ENCODE measurements at regions not wholly inside any gene's neighbourhood (a gene's known extent, or its start where the extent isn't known, plus 50 kb on each side); places are given as distances from the start of the nearest gene placed in this dataset.
A peak's percentile ranks its signal among the peaks of the same experiment; 100 is the strongest.

DNA sequence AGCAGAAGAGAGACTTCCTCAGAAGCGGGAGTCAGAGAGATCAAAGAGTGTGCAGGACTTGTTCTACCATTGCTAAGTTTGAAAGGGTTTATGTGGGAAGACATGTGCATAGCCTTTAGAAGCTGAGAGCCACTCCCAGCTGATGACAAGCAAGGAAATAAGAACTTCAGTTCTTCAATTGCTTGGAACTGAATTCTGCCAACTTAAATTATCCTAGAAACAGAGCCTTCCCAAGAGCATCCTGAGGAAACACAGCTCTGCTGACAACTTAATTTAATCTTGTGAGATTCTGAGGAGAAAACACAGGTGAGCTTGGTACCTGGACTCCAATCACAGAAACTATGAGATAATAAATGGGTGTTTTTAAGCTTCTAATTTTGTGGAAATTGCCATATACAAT lies 150.6 kb upstream of the OGFRL1 start:
- Histone ChIP-seq H3K9me3 (ENCODE audit: control insufficient read depth, low read length) (no peaks in the 10 kb centered on the region), H3K9ac (ENCODE audit: low read length) (no peak overlapping the region), H2BK15ac (ENCODE audit: low read depth, poor library complexity, severe bottlenecking) (no peak overlapping the region), H3K4ac (ENCODE audit: low read depth in 1 of 2, low read length in 2 of 2) (no peak overlapping the region), H3K4me1 (ENCODE audit: control insufficient read depth, insufficient read depth, low read depth, low read length) (peaks cover 9% of the 10 kb centered on the region), H3K36me3 (ENCODE audit: control insufficient read depth in 1 of 2, insufficient read depth in 2 of 2, low read depth in 1 of 2, low read length in 2 of 2) (no peaks in the 10 kb centered on the region), H3K27me3 (ENCODE audit: control insufficient read depth in 1 of 2, insufficient read depth in 1 of 2, low read length in 2 of 2) (no peaks in the 10 kb centered on the region), H3K27ac (ENCODE audit: low read length, poor library complexity, severe bottlenecking) (no peak overlapping the region), H2BK120ac (ENCODE audit: low read depth, low read length) (no peak overlapping the region), H3K23ac (ENCODE audit: low read length in 2 of 2) (no peak overlapping the region), H2BK5ac (ENCODE audit: low read depth, low read length, poor library complexity, severe bottlenecking) (no peak overlapping the region), H3K14ac (ENCODE audit: low read length in 2 of 2) (no peak overlapping the region), H2AK5ac (ENCODE audit: low read length, severe bottlenecking) (no peak overlapping the region), H4K91ac (ENCODE audit: low read length) (no peak overlapping the region), H2AFZ (ENCODE audit: low read depth, low read length) (no peak overlapping the region), H3K18ac (ENCODE audit: low read depth in 1 of 2, low read length in 2 of 2) (no peak overlapping the region), H2BK12ac (ENCODE audit: low read length in 2 of 2) (no peak overlapping the region), H3K4me3 (ENCODE audit: insufficient read depth in 1 of 2, low read depth in 1 of 2, low read length in 2 of 2) (no peak overlapping the region), H3K79me1 (replicated peaks; ENCODE audit: low read length, poor library complexity, severe bottlenecking) (no peaks in the 10 kb centered on the region), H4K8ac (ENCODE audit: low read length) (no peak overlapping the region), H3K4me2 (ENCODE audit: low read length, poor library complexity, severe bottlenecking) (no peak overlapping the region)
- no peak for DNase-seq
- WGBS: 100% methylated on average over 1 of the region's 1 CpG

DNA sequence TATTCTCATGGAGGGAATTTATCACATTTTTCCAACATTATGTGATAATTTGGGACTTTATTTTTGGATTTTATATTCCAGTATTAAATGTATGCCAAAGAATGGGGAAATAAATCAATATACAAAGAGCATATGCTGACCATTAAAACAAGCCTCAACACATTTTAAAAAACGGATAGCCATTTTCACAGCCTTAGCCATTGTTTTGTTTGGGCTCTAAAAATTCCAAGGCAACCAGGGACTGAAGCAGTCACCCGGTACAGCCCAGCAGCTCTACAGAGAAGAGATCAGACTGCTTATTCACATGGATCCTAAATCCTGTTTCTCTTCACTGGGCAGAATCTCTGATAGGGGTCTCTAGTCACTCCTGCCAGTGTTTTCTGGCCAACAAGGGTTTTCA lies 150.2 kb upstream of the OGFRL1 start:
- no peaks in the 10 kb centered on the region for H3K36me3 ChIP-seq (ENCODE audit: control insufficient read depth in 1 of 2, insufficient read depth in 2 of 2, low read depth in 1 of 2, low read length in 2 of 2)

DNA sequence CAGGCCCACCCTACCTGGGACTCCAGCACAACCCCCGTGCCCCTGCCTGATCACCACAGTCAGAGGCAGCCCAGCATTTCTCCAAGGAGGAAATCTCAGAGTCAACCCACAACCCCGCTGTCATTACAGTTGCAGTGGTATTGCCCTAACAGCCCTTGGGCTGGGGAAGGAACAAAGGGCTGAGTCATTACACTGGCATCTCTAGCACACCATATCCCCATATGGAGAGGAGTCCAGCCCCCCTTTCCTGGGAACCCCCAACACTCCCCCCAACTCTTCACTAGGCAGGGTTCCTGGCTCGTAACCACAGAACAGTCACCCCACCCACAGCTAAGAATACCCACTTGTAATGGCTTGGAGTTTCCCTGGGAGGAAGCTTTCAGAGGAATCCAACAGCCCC lies 149.4 kb upstream of the OGFRL1 start:
- no peaks in the 10 kb centered on the region for H3K79me1 ChIP-seq (replicated peaks; ENCODE audit: low read length, poor library complexity, severe bottlenecking)

More for the DNA sequence above, 150.2 kb upstream of the OGFRL1 start:
- no peak overlapping the region for H4K91ac ChIP-seq (ENCODE audit: low read length)
- H3K27me3 ChIP-seq (ENCODE audit: control insufficient read depth in 1 of 2, insufficient read depth in 1 of 2, low read length in 2 of 2): no peaks in the 10 kb centered on the region
- no peak overlapping the region for H2BK15ac ChIP-seq (ENCODE audit: low read depth, poor library complexity, severe bottlenecking)
- no peak overlapping the region for H2BK12ac ChIP-seq (ENCODE audit: low read length in 2 of 2)
- H3K14ac ChIP-seq (ENCODE audit: low read length in 2 of 2): no peak overlapping the region
- peak overlapping the region; percentile 15 for H3K27ac ChIP-seq (ENCODE audit: low read length, poor library complexity, severe bottlenecking)
- no peak overlapping the region for H4K8ac ChIP-seq (ENCODE audit: low read length)
- no peak overlapping the region for H2BK120ac ChIP-seq (ENCODE audit: low read depth, low read length)
- H3K23ac ChIP-seq (ENCODE audit: low read length in 2 of 2): no peak overlapping the region
- no peak for DNase-seq
- H2AFZ ChIP-seq (ENCODE audit: low read depth, low read length): no peak overlapping the region
- H3K9ac ChIP-seq (ENCODE audit: low read length): no peak overlapping the region
- no peak overlapping the region for H2BK5ac ChIP-seq (ENCODE audit: low read depth, low read length, poor library complexity, severe bottlenecking)
- 73% methylated on average over 2 of the region's 2 CpGs for WGBS
- peaks cover 9% of the 10 kb centered on the region for H3K4me1 ChIP-seq (ENCODE audit: control insufficient read depth, insufficient read depth, low read depth, low read length)
- H2AK5ac ChIP-seq (ENCODE audit: low read length, severe bottlenecking): peak overlapping the region; percentile 11
- no peak overlapping the region for H3K4ac ChIP-seq (ENCODE audit: low read depth in 1 of 2, low read length in 2 of 2)
- H3K4me2 ChIP-seq (ENCODE audit: low read length, poor library complexity, severe bottlenecking): peak overlapping the region; percentile 25
- no peak overlapping the region for H3K18ac ChIP-seq (ENCODE audit: low read depth in 1 of 2, low read length in 2 of 2)
- no peak overlapping the region for H3K4me3 ChIP-seq (ENCODE audit: insufficient read depth in 1 of 2, low read depth in 1 of 2, low read length in 2 of 2)
- H3K79me1 ChIP-seq (replicated peaks; ENCODE audit: low read length, poor library complexity, severe bottlenecking): no peaks in the 10 kb centered on the region
- H3K9me3 ChIP-seq (ENCODE audit: control insufficient read depth, low read length): no peaks in the 10 kb centered on the region

DNA sequence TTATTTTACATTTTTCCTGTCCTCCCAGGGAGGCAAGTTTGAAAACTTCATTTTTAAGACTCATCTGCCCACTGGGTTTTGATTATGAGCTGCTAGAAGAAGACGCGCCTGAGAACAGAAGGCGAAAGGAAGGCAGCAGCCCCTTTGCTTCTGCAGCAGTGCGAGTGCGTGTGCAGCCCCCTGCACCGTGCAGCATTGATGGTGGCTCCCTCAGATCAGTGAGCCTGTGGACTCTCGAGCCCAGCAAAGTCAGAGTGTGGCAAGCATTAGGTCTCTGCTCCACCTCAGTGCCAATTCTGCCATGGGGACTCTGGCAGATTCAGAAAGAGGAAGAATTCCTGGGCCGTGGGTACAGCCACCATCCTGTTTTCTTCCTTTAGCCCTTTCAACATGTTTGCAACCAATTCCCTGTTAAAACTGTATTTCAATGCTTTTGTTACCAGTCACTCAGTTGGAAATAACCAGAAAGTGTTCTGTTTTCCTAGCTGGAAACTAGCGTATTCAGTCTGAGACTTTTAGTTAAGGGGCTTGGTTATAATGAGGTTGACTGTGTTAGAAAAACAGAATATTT lies 134.8 kb upstream of the OGFRL1 start:
- no peak overlapping the region for H2BK5ac ChIP-seq (ENCODE audit: low read depth, low read length, poor library complexity, severe bottlenecking)
- no peak overlapping the region for H2BK12ac ChIP-seq (ENCODE audit: low read length in 2 of 2)
- H3K18ac ChIP-seq (ENCODE audit: low read depth in 1 of 2, low read length in 2 of 2): no peak overlapping the region
- no peaks in the 10 kb centered on the region for H3K4me1 ChIP-seq (ENCODE audit: control insufficient read depth, insufficient read depth, low read depth, low read length)
- no peak overlapping the region for H2AK5ac ChIP-seq (ENCODE audit: low read length, severe bottlenecking)
- H4K91ac ChIP-seq (ENCODE audit: low read length): no peak overlapping the region
- H3K23ac ChIP-seq (ENCODE audit: low read length in 2 of 2): no peak overlapping the region
- H2BK120ac ChIP-seq (ENCODE audit: low read depth, low read length): no peak overlapping the region
- no peak overlapping the region for H2BK15ac ChIP-seq (ENCODE audit: low read depth, poor library complexity, severe bottlenecking)
- H2AFZ ChIP-seq (ENCODE audit: low read depth, low read length): no peak overlapping the region
- H3K4me2 ChIP-seq (ENCODE audit: low read length, poor library complexity, severe bottlenecking): no peak overlapping the region
- H3K9me3 ChIP-seq (ENCODE audit: control insufficient read depth, low read length): no peaks in the 10 kb centered on the region
- H3K4ac ChIP-seq (ENCODE audit: low read depth in 1 of 2, low read length in 2 of 2): no peak overlapping the region
- H3K79me1 ChIP-seq (replicated peaks; ENCODE audit: low read length, poor library complexity, severe bottlenecking): no peaks in the 10 kb centered on the region
- H3K4me3 ChIP-seq (ENCODE audit: insufficient read depth in 1 of 2, low read depth in 1 of 2, low read length in 2 of 2): no peak overlapping the region
- no peaks in the 10 kb centered on the region for H3K36me3 ChIP-seq (ENCODE audit: control insufficient read depth in 1 of 2, insufficient read depth in 2 of 2, low read depth in 1 of 2, low read length in 2 of 2)
- 88% methylated on average over 9 of the region's 9 CpGs for WGBS
- no peak overlapping the region for H3K27ac ChIP-seq (ENCODE audit: low read length, poor library complexity, severe bottlenecking)
- H4K8ac ChIP-seq (ENCODE audit: low read length): no peak overlapping the region
- H3K14ac ChIP-seq (ENCODE audit: low read length in 2 of 2): no peak overlapping the region
- no peak for DNase-seq
- no peaks in the 10 kb centered on the region for H3K27me3 ChIP-seq (ENCODE audit: control insufficient read depth in 1 of 2, insufficient read depth in 1 of 2, low read length in 2 of 2)
- H3K9ac ChIP-seq (ENCODE audit: low read length): no peak overlapping the region

More for the DNA sequence above, 149.4 kb upstream of the OGFRL1 start:
- Histone ChIP-seq H2BK120ac (ENCODE audit: low read depth, low read length) (no peak overlapping the region), H3K18ac (ENCODE audit: low read depth in 1 of 2, low read length in 2 of 2) (no peak overlapping the region), H3K23ac (ENCODE audit: low read length in 2 of 2) (no peak overlapping the region), H3K36me3 (ENCODE audit: control insufficient read depth in 1 of 2, insufficient read depth in 2 of 2, low read depth in 1 of 2, low read length in 2 of 2) (no peaks in the 10 kb centered on the region), H3K4ac (ENCODE audit: low read depth in 1 of 2, low read length in 2 of 2) (no peak overlapping the region), H3K9me3 (ENCODE audit: control insufficient read depth, low read length) (no peaks in the 10 kb centered on the region), H3K27me3 (ENCODE audit: control insufficient read depth in 1 of 2, insufficient read depth in 1 of 2, low read length in 2 of 2) (no peaks in the 10 kb centered on the region), H3K27ac (ENCODE audit: low read length, poor library complexity, severe bottlenecking) (no peak overlapping the region), H3K9ac (ENCODE audit: low read length) (no peak overlapping the region), H2AK5ac (ENCODE audit: low read length, severe bottlenecking) (no peak overlapping the region), H4K91ac (ENCODE audit: low read length) (no peak overlapping the region), H4K8ac (ENCODE audit: low read length) (no peak overlapping the region), H3K4me1 (ENCODE audit: control insufficient read depth, insufficient read depth, low read depth, low read length) (peaks cover 9% of the 10 kb centered on the region), H2BK15ac (ENCODE audit: low read depth, poor library complexity, severe bottlenecking) (no peak overlapping the region), H2BK5ac (ENCODE audit: low read depth, low read length, poor library complexity, severe bottlenecking) (no peak overlapping the region), H3K14ac (ENCODE audit: low read length in 2 of 2) (no peak overlapping the region), H2BK12ac (ENCODE audit: low read length in 2 of 2) (no peak overlapping the region), H2AFZ (ENCODE audit: low read depth, low read length) (no peak overlapping the region), H3K4me3 (ENCODE audit: insufficient read depth in 1 of 2, low read depth in 1 of 2, low read length in 2 of 2) (no peak overlapping the region), H3K4me2 (ENCODE audit: low read length, poor library complexity, severe bottlenecking) (no peak overlapping the region)
- peak; percentile 45 for DNase-seq
- 66% methylated on average over 3 of the region's 3 CpGs for WGBS

All from mesenchymal stem cell (in vitro differentiated cells and primary cell).